GM18520 (cell line): ENCODE measurements at regions not wholly inside any gene's neighbourhood (a gene's known extent, or its start where the extent isn't known, plus 50 kb on each side); places are given as distances from the start of the nearest gene placed in this dataset.
A peak's percentile ranks its signal among the peaks of the same experiment; 100 is the strongest.
"Not testable (repeated sequence)": the region's sequence is repeated elsewhere in the genome, so short reads cannot be mapped to it uniquely, and the experiment has no call there.

Experiments used
- ATAC-seq: cut with Tn5 transposase; IDR thresholded peaks from one replicate; pipeline ENCODE4 v1.9.1; 2021; ENCODE audit not compliant: unreplicated experiment

DNA sequence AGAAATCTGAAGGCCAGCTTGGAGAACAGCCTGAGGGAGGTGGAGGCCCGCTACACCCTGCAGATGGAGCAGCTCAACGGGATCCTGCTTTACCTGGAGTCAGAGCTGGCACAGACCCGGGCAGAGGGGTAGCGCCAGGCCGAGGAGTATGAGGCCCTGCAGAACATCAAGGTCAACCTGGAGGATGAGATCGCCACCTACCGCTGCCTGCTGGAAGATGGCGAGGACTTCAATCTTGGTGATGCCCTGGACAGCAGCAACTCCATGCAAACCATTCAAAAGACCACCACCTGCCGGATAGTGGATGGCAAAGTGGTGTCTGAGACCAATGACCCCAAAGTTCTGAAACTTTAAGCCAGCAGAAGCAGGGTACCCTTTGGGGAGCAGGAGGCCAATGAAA lies 318.4 kb downstream of the ZFHX3 start:
- not testable (repeated sequence) for ATAC-seq

DNA sequence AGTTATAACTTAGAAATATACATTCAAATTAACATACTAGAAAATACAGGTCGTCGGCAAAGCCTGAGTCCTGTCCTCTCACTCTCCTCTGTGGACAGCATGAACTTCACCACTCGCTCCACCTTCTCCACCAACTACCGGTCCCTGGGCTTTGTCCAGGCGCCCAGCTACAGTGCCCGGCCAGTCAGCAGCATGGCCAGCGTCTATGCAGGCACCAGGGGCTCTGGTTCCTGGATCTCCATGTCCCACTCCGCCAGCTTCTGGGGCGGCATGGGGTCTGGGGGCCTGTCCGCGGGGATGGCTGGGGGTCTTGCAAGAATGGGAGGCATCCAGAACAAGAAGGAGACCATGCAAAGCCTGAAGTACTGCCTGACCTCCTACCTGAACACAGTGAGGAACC lies 319.4 kb downstream of the ZFHX3 start:
- ATAC-seq, result no peak

DNA sequence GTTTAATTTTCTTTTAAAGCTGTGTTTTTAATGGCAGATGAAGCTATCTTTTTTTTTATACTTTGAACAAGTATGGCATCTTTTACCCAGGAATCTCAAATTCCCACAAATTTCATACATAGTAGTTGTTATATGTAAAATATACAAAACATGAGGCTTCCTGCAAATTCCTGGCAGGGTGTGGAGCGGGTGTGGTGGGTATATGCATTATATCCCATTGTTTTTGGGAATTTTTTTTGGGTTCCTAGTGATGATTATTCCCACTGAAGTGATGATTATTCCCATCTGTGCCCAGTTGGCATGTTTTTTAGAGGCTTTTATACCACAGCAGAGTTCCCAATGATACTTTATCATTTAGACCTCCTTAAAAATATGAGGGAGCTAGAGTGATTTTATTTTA lies 320.4 kb downstream of the ZFHX3 start:
- ATAC-seq, result no peak

DNA sequence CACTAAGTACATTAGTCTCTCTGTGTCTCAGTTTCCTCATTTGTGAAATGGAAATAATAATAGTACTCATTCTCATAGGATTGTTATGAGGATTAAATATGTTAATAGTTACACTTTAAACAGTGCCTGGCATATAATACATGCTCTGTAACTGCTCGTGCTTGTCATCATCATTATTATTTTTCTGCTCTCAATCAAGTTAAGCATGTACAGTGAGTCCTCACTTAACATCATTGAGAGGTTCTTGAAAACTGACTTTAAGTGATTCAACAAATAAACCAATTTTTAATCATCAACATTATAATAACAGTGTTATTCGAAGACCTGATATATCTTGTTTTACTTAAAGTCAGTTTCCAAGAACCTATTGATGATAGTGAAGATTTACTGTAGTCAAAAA lies 322.3 kb downstream of the ZFHX3 start:
- ATAC-seq, result no peak

DNA sequence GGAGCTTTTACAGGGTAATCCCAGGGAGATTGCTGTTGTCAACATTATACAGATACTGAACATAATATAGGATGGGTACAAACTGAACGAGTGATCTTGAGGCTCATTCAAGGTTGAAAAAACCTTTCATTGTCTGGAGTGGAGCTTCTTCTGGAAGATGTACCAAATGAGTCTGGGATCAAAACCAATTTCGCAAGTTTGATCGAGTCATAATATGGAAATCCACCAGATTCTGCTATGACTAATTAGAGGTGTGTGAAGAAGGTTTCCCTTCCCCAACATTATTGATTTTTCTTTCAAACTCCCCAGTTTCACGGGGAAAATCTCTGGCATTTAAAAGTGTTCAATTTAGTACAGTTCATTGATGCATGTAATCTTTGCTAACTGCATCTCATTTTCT lies 324.1 kb downstream of the ZFHX3 start:
- ATAC-seq, result no peak

DNA sequence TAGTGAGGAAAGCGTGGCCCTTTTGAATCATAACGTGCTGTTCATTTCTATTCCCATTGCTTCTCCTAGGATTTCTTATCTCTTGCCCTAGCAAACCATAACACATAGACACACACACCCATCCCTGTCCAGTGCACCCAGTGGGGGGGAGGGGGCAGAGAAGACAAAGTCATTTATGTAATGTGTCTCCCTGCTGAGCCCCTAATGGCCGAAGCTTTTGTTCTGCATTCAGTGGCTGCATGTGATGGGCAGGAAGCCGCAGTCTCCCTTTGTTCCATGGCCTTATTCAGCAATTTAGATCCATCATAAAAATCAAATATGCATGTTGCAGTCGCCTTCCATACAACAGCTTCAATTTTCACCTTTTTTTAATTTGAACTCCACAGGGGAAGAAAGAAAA lies 325.4 kb downstream of the ZFHX3 start:
- no peak for ATAC-seq

DNA sequence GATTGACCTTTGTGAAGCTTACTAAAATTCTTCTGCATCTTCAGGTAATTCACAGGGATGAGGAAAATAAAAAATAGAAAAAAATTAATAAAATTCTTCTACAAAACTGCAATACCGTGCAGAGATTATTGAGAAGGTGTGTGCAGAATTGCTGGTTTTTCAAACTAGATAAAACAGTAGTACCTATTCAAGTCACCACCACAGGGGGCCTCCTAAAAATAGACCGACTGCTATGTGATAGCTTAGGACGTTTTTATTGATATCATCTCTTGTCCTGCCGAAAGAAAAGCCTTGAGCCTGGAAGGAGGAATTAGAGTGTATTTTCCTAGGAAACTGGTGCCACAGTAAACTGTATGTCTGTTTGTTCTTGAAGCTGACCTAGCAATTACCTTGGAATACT lies 325.9 kb downstream of the ZFHX3 start:
- ATAC-seq, result no peak

DNA sequence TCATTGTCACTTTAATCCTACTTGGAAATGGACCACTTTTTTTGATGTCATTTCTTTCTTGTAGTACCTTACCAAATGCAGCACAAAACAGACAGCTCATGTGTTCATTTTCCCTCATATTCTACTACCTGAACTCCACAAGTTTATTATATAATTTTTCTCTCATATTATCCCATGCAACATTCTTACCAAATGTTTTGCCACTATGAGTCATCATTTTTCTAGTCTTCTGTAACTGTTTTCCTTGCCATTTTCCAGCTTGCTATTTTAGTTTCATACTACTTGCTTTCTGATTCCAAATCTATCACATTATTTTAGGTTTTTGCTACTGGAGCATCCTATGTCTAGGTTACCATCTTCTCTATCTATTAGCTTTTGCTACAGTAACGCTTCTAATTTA lies 332.7 kb downstream of the ZFHX3 start:
- no peak for ATAC-seq

DNA sequence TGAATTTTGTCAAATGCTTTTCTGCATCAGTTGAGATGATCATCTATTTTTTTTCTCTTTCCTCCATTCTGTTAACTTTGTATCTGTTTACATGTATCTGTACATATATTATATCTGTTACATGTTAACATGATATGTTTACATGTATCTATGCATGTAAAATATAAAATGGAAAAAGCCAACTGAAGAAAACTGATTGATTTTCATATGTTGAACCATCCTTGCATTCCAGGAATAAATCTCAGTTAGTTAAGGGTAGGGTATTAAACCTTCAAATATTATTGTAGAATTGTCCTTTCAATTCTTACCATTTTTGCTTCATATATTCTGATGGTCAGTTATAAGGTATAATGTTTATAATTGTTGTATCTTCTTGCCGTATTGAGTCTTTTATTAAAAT lies 336.1 kb downstream of the ZFHX3 start:
- ATAC-seq, result no peak

DNA sequence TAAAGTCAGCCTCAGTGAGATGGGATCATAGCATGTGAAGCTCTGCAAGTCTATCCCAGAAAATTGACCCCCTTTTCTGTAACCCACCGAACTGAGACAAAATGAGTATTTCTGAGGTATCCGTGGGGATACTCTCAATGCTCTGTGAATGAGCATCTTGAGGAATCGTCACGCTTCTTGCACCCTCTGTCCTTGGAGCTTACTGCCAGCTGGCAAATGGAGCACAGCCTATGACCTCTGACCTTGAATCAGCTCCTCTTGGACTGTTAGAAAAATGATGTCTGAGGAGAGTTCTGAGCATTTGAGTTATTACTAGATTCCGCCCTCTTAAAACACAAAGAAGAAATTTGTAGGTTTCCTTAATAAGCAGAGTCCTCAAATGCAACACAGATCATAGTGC lies 342.1 kb downstream of the ZFHX3 start:
- ATAC-seq, result no peak

DNA sequence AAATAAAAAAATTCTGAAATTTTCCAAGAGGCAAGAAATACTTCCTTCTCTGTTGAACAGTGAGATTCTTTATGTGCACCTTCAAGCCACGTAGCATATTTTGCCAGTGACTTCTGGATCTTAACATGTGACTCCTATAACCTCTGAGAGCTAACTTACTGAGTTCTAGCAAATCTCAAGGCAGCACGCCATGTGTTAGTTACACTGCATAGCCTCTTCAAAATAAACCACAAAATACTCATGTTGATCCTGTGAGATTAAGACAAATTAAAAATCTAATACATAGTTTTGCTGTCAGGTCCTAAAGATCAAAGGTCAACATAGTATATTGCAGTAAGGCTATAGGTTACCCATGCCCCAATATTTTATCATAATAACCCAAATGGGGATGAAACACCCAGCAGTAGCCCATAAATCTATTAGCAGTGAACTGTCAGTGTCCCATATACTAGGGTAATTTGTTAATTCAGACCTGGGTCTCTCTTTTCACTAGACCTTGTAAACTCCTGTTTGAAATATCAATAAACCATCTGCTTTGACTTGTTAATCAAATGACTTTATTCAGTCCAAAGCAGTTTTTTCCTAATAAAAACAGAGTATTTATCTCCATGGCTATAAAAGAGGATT lies 343.1 kb downstream of the ZFHX3 start:
- ATAC-seq, result no peak

DNA sequence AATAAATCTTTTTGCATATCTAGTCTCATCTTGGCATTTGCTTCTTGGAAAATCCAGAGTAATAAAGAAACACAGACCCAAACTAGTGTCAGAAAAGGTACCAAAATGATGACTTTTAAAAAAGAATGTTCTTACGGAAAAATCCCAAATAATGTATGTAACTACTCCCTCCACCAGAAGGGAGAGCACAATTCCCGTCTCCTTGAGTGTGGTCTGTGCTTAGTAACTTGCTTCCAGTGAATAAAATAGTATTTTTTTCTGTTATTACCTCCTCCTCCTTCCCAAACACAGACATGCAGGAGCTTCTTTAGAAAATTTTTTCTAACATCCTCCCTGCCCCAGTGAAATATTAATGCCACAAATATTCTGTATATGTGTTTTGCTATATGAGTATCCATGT lies 358.1 kb downstream of the ZFHX3 start:
- ATAC-seq, result no peak

DNA sequence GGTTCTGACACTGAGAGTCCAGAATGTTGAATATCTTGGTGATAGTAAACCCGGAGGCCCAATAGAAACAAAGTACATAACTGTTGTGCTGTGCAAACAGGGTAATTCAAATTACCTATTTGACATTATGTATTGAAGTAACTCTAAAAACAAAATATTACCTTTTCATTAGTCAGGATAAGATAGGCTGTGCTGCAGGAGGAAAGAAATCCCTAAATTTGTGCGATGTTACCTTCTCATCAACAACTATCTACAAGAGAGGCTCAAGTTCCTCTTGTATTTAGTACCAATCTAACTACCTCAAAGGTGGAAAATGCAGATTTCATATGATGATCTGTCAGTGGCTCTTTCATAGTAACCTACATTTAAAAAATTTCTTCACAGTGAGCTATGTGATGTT lies 367.2 kb downstream of the ZFHX3 start:
- ATAC-seq, result no peak

DNA sequence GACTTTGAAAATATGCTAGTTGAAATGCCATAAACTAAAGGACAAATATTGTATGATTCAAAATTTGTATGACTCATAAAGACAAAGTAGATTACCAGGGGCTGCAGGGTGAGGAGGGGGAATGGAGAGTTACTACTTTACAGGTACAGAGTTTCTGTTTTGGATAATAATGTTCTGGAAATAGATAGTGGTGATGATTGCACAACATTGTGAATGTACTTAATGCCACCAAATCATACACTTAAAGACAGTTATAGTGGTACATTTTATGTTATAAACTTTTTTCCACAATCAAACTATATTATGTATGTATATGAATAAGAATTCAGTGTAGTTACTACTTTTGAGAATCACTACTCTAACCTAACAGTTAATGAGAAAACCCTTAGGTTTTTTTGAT lies 368.1 kb downstream of the ZFHX3 start:
- ATAC-seq, result no peak

DNA sequence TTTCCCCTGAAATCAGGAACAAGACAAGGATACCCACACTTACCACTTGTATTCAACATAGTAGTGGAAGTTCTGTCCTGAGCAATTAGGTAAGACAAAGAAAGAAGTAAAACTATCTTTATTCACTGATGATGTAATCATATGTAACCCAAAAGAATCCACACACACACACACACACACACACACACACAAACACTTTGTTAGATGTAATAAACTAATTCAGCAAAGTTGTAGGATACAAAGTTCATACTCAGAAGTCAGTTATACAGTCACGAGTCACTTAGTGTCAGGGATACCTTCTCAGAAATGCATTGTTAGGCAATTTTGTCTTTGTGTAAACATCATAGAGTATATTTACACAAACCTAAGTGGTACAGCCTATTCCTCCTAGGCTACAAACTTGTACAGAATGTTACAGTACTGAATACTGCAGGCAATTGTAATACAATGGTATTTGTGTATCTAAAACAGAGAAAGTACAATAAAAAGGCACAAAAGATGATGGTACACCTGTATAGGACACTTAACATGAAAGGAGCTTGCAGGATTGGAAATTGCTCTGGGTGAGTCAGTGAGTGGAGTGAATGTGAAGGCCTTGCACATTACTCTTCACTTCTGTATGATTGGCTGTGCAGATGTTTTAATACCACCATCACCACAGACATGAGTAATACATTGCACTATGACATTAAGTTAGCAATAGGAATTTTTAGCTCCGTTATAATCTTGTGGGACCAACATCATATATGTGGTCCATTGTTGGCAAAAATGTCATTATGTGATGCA lies 370.1 kb downstream of the ZFHX3 start:
- ATAC-seq, result no peak

DNA sequence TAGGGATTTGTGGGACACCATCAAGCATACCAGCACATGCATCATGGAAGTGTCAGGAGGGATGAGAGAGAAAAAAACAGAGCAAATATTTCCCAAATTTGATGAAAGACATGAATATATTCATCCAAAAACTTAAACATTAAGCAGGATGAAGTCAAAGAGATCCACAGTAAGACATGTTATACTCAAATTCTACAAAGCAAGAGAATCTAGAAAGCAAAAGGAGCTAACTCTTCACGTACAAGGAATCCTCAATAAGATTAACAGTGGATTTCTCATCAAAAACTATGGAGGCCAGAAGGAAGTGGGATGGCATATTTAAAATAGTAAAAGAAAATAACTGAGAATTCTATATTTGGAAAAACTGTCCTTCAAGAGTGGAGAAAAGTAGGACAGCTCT lies 374.8 kb downstream of the ZFHX3 start:
- ATAC-seq, result no peak

DNA sequence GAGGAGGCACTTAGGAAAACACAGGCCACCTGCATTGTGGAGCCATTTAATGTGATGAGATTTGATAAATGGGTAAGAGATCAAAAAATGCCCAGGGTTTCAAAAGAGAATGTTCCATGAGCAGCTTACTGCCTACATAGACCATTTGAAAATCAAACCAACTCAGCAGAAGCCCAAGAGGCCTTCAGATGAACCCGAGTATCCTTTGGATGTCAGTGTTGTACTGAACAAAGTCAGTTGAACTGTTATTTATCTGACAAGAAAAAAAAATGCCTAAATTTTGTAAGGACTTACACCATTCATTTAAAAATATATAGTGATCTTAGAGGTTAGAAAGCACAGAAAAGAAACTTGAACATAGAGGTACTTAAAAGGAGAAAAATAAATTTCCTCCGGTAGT lies 381.7 kb downstream of the ZFHX3 start:
- ATAC-seq, result no peak

DNA sequence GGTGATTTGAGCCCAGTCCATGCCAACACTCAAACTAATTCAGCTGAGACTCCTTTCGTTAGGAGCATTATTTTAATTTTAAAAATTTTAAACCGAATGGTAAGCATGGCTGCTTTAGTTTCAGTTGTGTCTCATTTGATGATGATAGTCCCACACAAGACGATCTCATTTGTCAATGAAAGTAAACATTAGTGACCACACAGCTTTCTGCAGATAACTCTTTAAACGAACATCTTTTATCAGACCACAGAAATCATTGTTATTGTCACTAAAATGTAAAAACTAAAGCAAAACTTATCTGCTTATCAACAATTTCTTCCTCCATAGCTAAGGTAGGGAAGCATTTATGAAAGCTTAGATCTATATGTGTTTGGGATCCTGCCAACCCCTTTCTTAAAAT lies 382.2 kb downstream of the ZFHX3 start:
- ATAC-seq, result no peak

DNA sequence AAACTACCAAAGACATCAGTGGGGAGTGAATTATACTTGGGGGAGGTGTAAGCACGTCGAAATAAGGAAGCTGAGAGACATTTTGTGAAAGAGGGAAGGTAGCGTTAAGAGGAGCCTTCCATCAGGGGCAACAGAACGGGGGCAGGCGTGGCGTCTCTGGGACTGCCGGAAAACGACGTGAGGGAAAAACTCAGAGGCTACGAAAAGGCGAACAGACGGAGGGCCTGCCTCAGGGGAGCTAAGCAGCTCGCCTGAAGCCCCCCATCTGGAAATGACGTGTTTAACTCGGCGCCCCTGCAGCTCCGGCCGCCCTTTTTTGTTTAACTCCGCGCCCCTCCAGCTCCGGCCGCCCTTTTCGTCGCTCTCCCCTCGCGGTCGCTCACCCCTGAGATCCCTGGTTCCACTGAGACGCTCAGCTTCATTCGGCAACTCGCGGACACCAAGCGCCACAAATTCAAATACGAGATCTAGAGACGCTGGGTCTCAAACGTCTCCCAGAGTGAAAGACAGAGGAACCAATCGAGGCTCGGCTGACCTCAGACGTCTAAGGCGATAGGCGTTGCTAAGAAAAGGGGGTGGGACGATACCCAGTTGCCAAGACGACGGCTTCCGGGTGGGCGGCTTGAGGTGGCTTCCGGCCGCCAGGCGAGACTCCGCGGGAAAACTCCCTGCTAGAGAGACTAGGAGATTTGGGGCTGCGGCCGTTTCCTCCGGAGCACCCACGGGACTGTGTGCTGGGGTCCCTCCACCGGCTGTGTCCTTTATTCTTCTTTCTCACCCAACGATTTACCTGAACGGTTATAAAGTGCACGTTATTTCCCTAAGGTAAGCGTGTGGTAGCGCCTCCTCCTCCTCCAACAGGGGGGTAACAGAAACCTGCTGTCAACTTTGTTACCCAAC lies 383.2 kb downstream of the ZFHX3 start:
- peak; percentile 99 for ATAC-seq

DNA sequence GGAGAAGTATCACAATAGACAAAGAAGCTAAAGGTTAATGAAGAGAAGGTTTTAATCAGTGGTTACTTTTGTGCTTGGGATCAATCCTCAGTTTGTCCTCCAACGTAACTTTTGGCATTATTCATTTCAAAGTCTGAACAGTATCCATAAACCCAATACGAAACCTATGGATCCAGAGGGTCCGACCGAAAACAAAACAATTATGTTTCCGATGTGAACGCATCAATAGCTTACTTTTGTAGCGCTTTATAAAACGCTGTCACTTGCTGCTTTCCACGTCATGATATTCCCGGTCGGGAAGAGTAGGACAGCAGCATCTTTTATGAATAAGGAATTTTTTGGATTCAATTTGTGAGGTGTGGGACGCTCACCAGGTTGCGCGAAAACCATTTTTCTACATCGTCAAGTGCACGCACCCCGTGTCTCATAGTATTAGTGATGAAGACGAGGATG lies 383.8 kb downstream of the ZFHX3 start:
- no peak for ATAC-seq

DNA sequence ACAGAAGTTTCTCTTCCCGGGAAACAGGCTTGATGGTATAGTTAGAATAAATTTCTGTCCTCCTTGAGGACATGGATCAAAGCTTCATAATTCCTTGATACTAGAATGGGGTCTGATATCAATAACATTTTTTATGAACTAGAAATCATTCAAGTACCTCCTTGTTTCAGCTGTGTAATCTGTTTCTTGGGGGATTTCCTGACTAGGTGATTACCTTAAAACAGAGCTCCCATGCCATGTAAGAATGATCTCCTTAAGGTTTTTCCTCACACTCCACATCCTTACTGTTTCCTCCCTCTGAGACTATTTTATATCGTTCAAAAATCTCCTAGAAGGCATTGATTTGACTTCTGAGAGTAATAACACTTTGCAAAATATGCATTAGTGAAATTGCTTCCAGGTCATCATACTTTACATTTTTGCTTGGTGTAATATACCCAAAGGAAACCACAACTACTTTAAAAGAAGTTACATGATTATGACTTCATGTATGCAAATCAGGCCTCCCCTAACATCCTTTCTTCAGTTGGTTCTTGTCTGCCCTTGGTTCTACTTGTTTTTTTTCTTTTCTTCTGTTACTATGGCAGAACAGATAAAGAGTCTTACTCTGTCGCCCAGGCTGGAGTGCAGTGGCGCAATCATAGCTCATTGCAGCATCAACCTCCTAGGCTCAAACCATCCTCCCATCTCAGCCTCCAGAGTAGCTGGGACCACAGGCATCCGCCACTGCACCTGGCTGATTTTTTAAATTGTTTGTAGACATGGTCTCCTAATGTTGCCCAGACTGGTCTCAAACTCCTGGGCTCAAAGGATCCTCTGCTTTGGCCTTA lies 388.8 kb downstream of the ZFHX3 start:
- no peak for ATAC-seq
